CD4-positive, alpha-beta T cell treated with Interleukin-21 for 1 hour (primary cell): ENCODE measurements at regions not wholly inside any gene's neighbourhood (a gene's known extent, or its start where the extent isn't known, plus 50 kb on each side); places are given as distances from the start of the nearest gene placed in this dataset.

Experiments
- DNase-seq: peaks from one replicate; pipeline ENCODE4 v3.0.0-alpha.2; 2020

DNA sequence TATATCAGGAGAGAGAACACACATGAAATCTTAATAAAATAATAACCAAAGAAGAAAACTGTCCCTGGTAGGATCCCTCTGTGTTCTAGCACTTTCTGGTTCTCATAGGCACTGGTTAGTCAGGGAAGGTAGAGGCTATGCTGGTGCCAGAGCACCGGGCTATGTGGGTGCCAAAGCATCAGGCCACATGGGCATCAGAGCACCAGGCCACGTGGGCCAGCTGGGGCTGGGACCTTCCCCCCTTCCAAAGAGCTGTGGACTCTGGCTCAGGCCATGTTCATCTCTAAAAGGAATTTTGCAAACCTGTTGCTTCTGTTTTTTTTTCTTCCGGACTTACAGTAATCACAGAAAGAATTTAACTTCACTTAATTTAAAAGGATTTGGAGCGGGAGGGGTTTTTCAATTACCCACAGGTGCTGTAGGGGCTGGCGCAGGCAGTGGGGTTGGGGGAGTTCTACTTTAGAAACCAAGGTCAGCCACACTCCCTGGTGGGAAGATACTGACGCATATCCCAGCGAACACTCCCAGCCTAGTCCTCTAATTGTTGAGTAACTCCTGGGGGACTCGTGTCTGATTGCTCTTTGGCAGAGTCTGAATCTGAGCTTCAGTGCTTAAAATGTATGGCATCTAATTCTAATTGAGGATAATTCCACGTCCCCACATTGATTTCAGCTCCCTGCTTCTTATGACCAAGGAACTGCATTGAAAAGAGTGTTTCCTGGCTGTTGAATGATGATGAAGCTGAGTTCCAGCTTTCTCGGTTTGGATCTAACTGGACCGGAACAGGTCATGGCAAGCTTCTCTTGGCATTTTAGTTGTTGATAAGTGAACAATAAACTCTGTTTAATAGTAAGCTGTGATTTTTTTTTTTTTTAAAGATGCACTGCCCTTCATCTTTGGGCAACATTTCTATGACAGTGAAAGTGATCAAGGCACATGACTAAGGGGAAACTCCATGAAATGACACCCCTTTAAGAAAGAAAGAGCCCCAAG, 110.7 kb upstream of the FZD8 start:
- no peak for DNase-seq

GRCh38 chr10:35751347-35751746, 109.3 kb upstream of the FZD8 start:
- DNase-seq = no peak

DNA sequence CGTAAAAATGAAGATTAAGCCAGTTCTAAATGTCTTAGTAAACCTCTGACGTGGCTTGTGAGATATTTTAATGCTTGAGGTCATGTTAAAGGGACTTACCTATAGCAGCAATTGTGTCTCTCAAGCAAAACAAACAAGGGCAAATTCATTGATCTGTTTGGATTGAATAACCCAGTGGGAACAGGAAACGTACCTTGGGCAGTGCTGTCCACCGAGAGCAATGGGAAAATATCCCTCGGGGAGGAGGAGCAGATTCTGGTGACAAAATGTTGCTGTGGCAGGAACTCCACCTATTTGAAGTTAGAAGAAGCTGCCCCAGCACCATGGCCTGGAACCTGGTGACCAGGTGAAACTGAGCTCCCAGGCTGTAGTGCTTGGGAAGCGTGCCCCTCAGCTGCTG, 107.1 kb upstream of the FZD8 start:
- no peak for DNase-seq

DNA sequence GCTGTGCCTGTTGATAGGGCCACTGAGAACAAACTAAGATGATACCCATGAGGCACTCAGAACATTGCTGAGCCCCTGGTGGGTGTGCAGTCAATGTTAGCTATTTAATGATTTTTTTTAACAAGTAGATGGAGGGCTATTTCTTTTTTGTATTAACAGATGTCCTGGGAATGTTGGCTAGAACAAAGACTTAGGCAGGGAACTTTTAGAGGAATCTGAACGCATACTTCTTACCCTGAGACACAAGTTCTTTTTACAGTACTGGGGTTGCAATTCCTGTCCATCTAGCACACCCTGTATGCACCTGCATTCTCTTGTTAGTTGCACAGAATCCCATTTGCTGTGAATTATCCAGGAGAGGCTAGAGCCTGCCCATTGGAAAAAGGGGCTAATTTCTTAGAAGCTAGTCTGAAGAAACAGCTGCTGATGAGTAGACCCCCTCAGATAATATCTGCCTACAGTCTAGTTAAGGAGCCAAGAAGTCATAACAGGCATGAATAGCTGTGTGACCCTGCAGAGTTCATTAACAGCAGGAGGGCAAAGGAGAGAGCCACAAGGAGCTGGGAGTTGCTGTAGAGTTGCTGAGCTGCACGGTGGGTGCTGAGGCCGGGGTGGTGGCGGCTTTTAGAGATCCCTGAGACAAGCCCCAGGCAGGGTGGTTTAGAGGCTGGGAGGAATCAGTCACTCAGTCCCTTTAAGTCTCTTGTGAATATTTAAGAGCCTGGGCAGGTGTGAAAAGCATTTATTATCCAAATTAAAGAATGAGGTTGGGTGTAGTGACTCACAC, 103.7 kb upstream of the FZD8 start:
- no peak for DNase-seq

GRCh38 chr10:35743851-35744250, 101.8 kb upstream of the FZD8 start:
- no peak for DNase-seq

- DNase-seq = no peak
These were observed 101.3 kb upstream of the FZD8 start for GRCh38 chr10:35743351-35743750.

DNA sequence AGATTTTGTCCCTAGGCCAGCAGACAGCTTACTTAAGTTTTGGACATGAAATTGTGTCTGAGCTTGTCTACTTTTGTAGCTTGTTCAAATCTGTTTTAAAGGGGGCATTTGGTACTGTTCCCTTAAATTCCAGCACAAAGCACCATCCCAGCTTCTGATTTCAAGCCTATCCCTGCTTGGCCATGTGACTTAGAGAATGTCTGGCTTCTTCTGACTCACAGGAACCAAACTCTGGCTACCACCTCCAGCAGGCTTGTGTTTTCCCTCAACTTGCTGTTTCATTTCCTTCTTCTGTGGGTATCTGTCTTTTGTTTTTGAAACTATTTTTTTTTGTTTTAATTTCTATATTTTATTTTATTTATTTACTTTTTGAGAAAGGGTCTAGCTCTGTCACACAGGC, 97.9 kb upstream of the FZD8 start:
- no peak for DNase-seq

DNA sequence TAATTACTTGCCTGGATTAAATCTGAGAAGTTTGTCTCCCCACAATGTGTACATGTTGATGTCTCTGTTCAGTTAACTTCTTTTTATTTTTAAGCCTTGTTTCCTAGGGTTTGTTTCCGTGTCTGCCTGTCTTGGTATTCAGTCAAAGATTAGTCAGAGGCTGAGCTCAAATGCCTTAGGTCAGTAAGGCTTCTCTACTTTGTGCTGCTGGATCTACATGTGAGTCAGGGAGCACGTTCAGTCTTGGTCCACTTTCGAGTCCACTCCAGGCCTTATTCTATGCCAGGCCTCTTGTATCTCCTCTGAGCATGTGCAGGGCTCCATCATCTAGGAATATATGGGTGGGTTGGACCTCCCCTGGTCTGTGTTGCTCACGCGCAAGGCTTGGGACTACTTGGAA, 93.3 kb upstream of the FZD8 start:
- DNase-seq = no peak

GRCh38 chr10:35731828-35732227, 89.7 kb upstream of the FZD8 start:
- no peak for DNase-seq

DNA sequence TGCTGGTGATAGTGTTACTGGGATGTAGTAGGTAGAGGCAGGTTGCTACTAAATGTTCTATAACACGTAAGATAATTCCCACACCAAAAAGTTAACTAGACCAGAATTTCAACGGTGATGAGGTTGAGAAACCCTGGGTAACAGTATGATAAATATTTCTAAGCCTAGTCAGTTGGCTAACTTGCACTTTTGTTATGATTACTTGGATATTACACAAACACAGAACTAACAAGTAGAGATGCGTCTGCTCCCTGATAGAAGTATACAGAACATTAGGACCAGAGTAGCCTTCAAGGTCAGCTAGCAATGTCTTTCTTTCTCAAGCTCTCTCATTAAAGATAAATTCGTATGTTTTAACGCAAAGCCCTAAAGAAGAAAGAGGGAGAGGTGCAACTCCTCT, 86.2 kb upstream of the FZD8 start:
- no peak for DNase-seq

DNA sequence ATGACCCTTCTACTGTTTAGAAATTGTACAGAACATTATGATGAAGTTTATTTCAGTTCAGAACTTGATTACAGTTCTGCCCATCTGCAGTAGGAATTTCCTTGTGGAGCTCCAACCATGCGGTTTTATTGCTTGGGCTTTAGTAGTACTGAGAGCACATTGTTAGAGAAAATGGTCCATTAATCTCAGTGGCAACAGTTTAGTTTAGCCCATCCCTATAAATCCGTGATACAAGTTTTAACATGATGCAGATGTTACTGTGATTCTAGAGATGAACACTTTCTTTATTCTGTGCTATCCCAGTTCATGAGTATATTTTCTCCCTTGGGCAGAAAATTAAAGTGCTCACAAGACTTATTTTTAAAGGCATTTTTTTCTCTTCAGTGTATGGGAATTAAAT, 84.8 kb upstream of the FZD8 start:
- no peak for DNase-seq

DNA sequence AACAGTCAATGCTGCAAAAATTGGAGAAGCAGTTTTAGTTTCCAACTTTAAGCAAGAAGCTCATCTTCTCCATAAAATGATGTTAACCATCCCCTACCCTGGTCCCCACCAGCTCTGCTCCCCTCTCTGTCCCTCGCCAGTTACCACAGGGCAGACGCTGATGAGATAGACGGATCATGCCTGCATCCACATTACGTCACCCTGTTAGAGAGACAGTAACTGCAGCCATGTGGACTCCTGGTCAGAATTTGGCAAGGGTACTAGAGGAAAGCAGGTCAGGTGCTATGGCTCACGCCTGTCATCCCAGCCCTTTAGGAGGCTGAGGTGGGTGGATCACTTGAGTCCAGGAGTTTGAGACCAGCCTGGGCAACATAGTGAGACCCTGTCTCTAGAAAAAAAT, 81.9 kb upstream of the FZD8 start:
- no peak for DNase-seq

- no peak for DNase-seq
These were observed 81.0 kb upstream of the FZD8 start for GRCh38 chr10:35723059-35723458.

DNA sequence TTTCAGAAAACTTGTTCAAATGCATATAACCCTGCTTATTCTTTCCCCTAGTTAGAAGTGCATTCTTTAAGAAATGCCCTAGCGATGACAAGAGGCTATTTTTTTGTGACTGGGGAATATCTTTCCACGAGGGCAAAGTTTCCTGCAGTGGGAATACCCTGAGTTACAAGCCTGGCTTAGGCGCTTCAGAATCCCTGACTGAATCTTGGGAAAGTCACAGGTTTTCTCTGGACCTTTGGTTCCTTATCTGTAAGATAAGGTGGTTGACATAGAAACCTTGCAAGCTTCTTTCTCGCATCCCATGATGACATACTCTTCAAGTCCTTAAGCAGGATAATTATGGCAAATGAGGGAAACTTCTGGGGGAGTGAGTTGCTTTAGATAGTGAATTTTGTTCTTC, 80.5 kb upstream of the FZD8 start:
- DNase-seq = no peak

- no peak for DNase-seq
These were observed 80.1 kb upstream of the FZD8 start for GRCh38 chr10:35722226-35722625.

DNA sequence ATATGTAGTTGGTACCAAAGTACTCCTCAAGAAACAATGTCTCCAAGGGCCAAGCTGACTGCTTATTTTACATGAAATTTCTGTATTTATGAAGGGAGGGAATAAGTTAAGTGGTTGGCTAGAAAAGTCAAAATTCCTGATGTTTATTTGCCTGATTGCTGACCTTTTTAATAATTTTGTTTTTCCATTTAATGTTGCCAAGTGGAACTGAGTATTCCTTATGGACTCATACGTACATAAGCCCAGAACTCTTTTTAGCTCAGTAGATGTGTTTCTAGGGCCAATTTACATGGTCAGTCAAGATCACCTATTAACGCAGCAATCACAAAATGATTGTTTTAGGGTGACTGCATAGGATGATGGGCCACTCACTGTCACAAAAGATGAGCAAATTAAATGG, 78.3 kb upstream of the FZD8 start:
- DNase-seq = no peak

DNA sequence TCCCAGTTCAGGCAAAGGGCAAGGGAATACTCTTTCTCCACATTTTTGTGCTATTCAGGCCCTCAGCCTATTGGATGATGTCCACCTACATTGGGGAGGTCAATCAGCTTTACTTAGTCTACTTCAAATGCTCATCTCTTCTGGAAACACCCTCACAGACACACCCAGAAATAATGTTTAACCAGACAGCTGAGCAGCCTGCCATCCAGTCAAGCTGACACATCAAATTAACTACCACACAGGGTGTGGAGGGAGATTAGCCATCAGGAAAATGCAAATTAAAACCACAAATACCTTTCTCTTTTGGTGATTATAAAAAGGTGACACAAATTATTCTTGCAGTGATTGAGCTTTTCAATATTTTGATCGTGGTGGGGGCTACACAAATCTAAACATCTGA, 74.7 kb upstream of the FZD8 start:
- no peak for DNase-seq

GRCh38 chr10:35712486-35712885, 70.4 kb upstream of the FZD8 start:
- DNase-seq = no peak

DNA sequence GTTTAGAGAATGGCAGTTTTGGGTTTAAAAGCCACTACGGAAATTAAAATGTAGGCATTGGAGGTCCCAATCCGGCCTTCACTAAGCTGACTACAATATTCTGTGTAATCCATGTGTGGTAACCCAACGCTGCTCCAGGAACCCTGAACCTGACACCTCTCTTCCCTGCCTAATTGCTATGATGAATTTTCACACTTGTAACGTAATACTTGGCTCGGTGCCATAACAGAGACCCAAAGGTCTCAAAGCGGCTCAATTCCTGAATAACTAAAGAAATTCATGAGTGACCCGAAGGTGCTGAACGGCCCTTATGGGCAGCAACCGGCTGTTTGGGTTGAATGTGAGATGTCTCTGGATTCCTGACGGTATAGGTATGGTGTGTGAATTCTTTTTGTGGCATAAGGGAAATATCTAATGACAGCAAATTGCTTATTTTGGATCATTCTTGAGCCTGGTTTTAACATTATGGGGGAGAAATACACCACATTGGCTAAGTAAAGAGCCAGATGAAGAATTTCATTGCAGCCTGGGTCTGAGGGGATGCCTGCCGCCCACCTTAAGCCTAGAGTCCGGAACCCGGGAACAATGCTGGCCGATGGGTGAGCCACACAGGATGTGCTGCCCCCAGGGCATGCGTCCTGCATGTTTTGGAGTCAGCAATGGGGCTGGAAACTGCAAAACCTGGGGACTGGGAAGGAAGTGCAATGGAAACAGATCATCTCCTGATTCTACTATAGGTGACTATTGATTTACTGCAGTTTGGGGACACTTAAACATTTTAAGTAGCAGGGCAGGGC, 69.7 kb upstream of the FZD8 start:
- DNase-seq = no peak

DNA sequence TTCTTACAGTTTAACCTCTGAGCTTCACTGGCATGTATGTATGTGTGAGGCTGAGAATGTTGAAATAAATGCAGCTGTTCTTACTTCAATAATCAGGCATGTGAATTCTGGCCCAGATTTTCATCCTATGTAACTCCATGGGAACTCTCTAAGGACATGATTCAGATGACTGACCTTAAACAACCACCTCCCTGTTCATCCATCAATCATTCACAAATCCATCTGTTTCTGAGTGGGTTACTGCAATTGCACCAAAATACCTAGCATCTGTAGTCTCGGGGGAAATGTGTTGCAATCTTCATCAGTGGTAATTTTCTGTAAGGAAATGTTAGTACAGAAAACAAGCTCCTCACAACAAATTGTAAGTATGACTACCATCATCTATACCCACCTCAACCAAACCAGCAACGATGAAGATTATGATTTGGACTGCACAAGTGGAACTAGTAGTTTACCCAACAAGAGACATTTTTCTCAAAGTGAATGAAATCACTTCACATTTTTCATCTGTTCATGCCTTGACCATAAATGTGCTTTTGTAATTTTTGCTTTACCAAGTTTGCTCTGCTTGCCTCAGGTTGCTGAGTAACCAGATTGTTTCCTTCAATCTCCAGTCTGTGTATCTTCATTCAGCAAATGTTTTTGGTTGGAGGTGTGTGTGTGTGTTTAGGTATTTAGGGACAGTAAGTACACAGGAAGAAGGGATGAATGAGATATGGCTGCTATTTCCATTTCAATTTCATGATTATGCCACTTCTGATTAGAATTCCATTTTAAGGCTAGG, 65.7 kb upstream of the FZD8 start:
- no peak for DNase-seq

DNA sequence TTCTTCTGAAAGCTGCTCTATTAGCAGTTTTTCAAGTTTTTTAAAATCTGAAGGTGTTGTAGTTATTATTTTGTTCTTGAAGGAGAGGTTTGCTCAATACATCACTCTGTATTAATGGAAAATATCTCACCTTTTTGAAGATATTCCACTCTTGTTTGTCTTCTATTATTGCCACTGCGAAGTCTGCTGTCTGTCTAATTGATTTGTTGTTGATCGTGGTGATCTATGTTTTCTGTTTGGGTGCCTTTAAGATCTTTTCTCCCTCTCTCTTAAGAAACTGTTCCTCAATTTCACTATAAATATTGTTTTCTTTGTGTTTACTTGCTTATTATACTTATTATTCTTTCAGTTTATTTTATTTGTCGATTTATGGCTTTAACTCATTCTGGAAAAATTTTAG, 64.9 kb upstream of the FZD8 start:
- no peak for DNase-seq

DNA sequence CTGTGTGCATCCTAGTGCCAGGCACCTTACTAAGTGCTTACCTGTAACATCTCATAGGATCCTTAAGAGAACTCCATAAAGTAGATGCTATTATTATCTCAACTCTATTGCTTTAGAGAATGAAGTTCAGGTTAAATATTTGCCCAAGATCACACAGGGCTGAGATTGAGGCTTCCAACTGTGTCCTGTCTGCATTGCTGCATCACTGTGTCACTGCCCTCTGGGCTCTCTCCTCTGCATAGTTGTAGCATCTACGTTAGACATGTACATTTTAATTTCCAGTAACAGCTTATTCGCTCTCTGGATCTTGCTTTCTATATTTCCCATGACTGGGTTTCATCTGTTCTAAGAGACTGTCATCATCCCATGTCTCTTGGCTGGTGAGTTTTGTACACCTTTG, 63.6 kb upstream of the FZD8 start:
- no peak for DNase-seq

- no peak for DNase-seq
These were observed 63.0 kb upstream of the FZD8 start for GRCh38 chr10:35705051-35705450.
